Colonic mucosa (tissue), 4 donors: ENCODE measurements at regions not wholly inside any gene's neighbourhood (a gene's known extent, or its start where the extent isn't known, plus 50 kb on each side); places are given as distances from the start of the nearest gene placed in this dataset.
"Not testable (repeated sequence)": the region's sequence is repeated elsewhere in the genome, so short reads cannot be mapped to it uniquely, and the experiment has no call there.

Experiments used
- DNase-seq: peaks from one replicate; pipeline ENCODE4 v3.0.0-alpha.2; 2020
- H3K27ac ChIP-seq: fragments of 200-600 bp; one replicate; pipeline ENCODE4 v1.8.0; 2021
- H3K27me3 ChIP-seq: fragments of 200-600 bp; one replicate; pipeline ENCODE4 v1.8.0; 2021
- H3K36me3 ChIP-seq: fragments of 200-600 bp; one replicate; pipeline ENCODE4 v1.8.0; 2021
- H3K4me1 ChIP-seq: fragments of 200-600 bp; one replicate; pipeline ENCODE4 v1.8.0; 2021; ENCODE audit warnings: mild to moderate bottlenecking
- H3K4me3 ChIP-seq: fragments of 200-600 bp; one replicate; pipeline ENCODE4 v1.8.0; 2021
- H3K9ac ChIP-seq, 2 donors: one replicate each; pipeline ENCODE4 v1.7.0; 2013; ENCODE audit warnings: control low read depth in 2 of 2, low read depth in 2 of 2, low read length in 2 of 2
- H3K9me3 ChIP-seq: fragments of 200-600 bp; one replicate; pipeline ENCODE4 v1.8.0; 2021
- intact Hi-C: fragments of 100-400 bp; cut with DNase I; formaldehyde crosslinking; loops from one replicate; pipeline ENCODE4 v1.14.1; 2022
- TF ChIP-seq, protein P1 (sequence below): fragments of 200-600 bp; IDR thresholded peaks from one replicate; pipeline ENCODE4 v1.8.0; 2022; ENCODE audit warnings: antibody characterized with exemption, mild to moderate bottlenecking
- donor health status: healthy.
- donor health status: DM: no; HTN: no; CAD: no.
- donor health status: DM: no; HTN: no; CAD: no.

DNA sequence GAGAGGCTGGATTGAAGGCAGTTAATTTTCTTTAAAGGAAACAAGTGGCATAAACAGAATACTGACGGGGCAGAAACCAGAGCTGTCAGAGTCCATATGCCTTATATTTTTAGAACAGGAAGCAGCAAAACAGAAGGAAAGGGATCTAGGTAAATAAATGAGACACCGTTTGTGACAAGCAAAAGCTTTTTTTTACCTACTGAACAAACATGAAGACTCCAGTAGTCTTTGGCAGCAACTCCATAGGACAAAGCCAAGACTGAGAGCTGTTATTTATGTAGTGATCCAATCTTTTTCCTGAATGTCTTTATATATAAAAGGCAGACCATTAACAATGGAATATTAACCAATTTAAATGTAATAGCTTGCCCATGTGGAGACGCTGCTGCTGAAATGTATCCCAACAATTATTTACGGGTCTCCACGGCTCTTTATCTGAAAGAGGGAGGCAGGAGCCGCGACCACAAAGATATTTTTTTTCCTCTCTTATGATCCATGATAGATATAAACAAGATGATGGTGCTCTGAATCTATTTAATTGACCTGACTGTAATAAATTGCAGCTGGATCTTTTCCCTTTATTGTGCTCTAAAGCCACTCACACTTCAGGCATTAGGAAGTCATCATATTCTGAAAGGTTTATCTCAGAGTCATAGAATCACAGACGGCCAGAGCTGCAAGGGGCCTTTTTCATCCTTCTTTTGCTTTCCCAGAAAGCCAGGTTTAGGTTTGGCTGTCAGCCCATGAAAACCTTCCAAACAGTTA lies 687.8 kb downstream of the EFNB2 start:
- TF ChIP-seq, protein P1, sequence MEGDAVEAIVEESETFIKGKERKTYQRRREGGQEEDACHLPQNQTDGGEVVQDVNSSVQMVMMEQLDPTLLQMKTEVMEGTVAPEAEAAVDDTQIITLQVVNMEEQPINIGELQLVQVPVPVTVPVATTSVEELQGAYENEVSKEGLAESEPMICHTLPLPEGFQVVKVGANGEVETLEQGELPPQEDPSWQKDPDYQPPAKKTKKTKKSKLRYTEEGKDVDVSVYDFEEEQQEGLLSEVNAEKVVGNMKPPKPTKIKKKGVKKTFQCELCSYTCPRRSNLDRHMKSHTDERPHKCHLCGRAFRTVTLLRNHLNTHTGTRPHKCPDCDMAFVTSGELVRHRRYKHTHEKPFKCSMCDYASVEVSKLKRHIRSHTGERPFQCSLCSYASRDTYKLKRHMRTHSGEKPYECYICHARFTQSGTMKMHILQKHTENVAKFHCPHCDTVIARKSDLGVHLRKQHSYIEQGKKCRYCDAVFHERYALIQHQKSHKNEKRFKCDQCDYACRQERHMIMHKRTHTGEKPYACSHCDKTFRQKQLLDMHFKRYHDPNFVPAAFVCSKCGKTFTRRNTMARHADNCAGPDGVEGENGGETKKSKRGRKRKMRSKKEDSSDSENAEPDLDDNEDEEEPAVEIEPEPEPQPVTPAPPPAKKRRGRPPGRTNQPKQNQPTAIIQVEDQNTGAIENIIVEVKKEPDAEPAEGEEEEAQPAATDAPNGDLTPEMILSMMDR: no peak
- Histone ChIP-seq H3K4me3 (no peak overlapping the region), H3K4me1 (no peaks in the 10 kb centered on the region), H3K9me3 (no peaks in the 10 kb centered on the region), H3K9ac (no peak overlapping the region), H3K27me3 (no peaks in the 10 kb centered on the region), H3K36me3 (no peaks in the 10 kb centered on the region), H3K27ac (no peak overlapping the region)
- intact Hi-C loops: no loop called here
- DNase-seq: no peak

DNA sequence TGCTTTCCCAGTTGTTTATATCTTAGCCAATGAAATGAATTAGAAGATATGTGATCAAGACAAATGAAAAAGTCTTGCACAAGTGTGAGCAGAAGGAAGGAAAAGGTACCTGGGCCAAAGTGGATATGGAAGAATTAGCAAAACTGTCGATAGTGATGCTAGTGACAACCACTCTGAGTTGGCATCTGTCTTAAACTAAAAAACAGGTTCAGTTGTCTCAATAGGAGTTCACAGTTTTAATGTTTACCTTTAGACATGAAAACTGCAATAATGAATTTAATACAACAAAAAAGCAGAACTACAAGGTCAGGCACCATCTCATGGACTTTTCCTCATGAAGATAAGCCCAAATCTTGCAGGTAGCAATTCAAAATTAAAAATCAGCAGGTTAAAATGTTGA lies 688.5 kb downstream of the EFNB2 start:
- no peak for DNase-seq
- Histone ChIP-seq H3K4me3 (no peak overlapping the region), H3K9me3 (no peaks in the 10 kb centered on the region), H3K27me3 (no peaks in the 10 kb centered on the region), H3K9ac (no peak overlapping the region), H3K4me1 (no peaks in the 10 kb centered on the region), H3K27ac (no peak overlapping the region), H3K36me3 (no peaks in the 10 kb centered on the region)
- intact Hi-C loops: no loop called here
- TF ChIP-seq, protein P1: no peak

DNA sequence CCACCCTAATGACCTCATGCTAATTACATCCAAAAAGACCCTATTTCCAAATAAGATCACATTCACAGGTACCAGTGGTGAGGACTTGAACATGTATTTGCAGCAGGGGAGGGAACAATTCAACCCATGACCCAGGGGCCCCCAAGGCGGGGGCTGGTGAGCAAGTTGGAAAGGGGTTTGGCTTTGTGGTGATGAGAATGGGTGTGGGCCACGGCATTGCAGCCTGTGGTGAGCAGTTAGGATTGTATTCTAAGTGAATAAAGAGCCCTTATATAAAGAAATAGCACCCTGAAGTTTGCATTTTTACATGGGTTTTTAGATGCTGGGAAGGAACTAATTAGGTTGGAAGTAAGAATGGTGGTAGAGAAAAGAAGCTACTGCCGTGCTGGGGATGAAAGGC lies 694.2 kb downstream of the EFNB2 start:
- intact Hi-C loops: no loop called here
- Histone ChIP-seq H3K9me3 (no peaks in the 10 kb centered on the region), H3K9ac (no peak overlapping the region), H3K27me3 (no peaks in the 10 kb centered on the region), H3K27ac (no peak overlapping the region), H3K4me1 (no peaks in the 10 kb centered on the region), H3K4me3 (no peak overlapping the region), H3K36me3 (no peaks in the 10 kb centered on the region)
- no peak for DNase-seq
- TF ChIP-seq, protein P1: no peak

DNA sequence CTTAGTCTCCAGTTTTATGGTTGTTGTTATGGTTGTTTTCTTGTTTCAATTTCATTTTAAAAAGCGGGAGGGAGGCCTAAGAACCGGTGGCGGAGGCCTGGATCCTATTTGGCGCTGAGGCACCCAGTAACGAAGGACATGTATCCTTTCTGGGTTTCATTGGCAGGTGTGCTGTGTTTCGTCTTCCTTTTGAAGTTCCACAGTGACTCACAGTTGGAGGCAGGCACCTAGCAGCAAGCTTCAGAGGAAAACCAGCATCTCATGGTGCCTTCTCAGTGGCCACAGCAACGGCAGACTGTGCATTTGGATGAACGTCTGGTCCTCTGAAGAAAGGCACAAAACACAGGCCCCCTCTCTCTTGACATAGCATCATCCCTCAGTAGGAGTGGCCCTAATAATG lies 697.2 kb downstream of the EFNB2 start:
- H3K4me3 ChIP-seq: no peak overlapping the region
- H3K9me3 ChIP-seq: no peaks in the 10 kb centered on the region
- intact Hi-C loops: no loop called here
- H3K36me3 ChIP-seq: no peaks in the 10 kb centered on the region
- H3K4me1 ChIP-seq: no peaks in the 10 kb centered on the region
- no peaks in the 10 kb centered on the region for H3K27me3 ChIP-seq
- TF ChIP-seq, protein P1: no peak
- DNase-seq: no peak
- no peak overlapping the region for H3K9ac ChIP-seq
- H3K27ac ChIP-seq: no peak overlapping the region

DNA sequence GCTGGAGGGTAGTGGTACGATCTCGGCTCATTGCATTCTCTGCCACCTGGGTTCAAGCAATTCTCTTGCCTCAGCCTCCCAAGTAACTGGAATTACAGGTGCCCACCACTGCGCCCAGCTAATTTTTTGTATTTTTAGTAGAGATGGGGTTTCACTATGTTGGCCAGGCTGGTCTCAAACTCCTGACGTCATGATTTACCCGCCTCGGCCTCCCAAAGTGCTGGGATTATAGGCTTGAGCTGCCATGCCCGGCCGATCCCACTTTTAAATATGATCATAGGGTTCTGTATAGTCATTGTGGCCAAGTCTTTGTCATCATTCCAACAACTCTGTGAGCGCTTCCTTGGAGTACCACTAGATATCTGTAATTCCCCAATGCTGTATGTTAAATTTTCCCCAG lies 698.2 kb downstream of the EFNB2 start:
- DNase-seq, H3K4me3 ChIP-seq, H3K4me1 ChIP-seq, intact Hi-C loops, H3K9ac ChIP-seq, H3K36me3 ChIP-seq, H3K27me3 ChIP-seq, H3K27ac ChIP-seq, H3K9me3 ChIP-seq: not testable (repeated sequence)

DNA sequence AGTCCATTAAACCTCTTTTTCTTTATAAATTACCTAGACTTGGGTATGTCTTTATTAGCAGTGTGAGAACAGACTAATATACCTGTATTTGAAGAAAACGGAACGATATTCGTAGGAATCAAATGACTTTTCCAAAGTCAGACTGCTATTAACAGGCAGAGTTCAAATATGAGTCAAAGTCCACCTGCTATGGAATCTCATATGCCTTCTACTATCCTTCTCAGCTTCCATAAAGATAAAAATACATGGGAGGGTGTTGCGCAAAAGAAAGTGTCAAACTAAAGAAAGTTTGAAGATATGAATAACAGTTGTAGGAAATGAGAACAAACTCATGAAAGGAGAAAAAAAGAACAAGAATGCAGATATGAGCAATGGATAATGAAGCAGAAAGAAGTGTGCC lies 704.6 kb downstream of the EFNB2 start:
- Histone ChIP-seq H3K4me3 (no peak overlapping the region), H3K9ac (no peak overlapping the region), H3K36me3 (no peaks in the 10 kb centered on the region), H3K4me1 (no peaks in the 10 kb centered on the region), H3K27ac (no peak overlapping the region), H3K9me3 (no peaks in the 10 kb centered on the region), H3K27me3 (no peaks in the 10 kb centered on the region)
- DNase-seq: no peak
- intact Hi-C loops: no loop called here
- TF ChIP-seq, protein P1: no peak
